GM19468 (cell line): ENCODE measurements at regions not wholly inside any gene's neighbourhood (a gene's known extent, or its start where the extent isn't known, plus 50 kb on each side); places are given as distances from the start of the nearest gene placed in this dataset.
A peak's percentile ranks its signal among the peaks of the same experiment; 100 is the strongest.
"Not testable (repeated sequence)": the region's sequence is repeated elsewhere in the genome, so short reads cannot be mapped to it uniquely, and the experiment has no call there.

Source experiments
- ATAC-seq: cut with Tn5 transposase; IDR thresholded peaks from one replicate; pipeline ENCODE4 v1.9.1; 2021; ENCODE audit warnings: mild to moderate bottlenecking, moderate library complexity, moderate number of reproducible peaks; ENCODE audit not compliant: unreplicated experiment; ENCODE audit errors: extremely low read depth

- no peak for ATAC-seq
Observed at GRCh38 chr13:24617256-24618010, 62.8 kb upstream of the ATP12A start.

DNA sequence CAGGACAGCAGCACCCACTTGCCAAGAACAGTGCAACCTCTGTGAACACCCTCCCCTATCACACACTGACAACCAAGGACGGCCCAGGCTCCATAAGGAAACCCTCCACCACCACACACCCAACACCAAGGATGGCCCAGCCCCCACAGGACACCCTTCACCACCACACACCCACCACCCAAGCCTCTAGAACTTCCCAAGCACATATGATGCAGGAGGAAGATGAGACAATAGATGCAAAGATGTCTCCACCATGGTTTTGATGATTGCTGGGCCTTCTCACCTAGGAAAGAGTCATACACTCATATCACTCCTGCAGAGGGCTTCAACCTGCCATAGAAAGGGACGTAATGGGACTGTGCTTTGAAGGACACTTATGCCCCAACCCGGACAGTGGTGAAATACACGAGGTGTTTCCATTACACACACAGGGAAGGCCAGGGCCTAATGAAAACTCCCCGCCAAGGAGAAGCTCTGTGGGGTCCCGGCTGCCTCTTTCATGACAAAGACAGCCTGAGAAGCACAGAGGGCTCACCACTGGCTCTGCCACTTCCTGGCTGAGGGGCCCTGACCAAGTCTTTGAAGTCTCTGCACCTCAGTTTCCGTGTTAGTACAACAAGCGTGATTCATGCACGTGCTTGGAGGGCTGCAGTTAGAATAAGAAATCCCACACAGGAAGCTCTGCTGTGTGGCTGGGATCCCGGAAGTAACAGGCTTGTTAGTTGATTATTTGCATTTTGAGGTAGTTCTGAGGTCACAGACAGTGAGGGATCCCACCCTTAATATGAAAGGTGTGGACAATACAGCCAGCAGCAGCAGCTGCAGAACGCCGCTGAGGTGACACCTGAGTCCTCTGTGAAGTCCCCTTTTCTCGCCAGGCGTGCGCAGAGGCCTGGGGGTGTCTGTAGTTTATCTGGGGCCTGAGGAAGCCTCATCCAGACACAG lies 61.9 kb upstream of the ATP12A start:
- ATAC-seq, result peak; percentile 66

DNA sequence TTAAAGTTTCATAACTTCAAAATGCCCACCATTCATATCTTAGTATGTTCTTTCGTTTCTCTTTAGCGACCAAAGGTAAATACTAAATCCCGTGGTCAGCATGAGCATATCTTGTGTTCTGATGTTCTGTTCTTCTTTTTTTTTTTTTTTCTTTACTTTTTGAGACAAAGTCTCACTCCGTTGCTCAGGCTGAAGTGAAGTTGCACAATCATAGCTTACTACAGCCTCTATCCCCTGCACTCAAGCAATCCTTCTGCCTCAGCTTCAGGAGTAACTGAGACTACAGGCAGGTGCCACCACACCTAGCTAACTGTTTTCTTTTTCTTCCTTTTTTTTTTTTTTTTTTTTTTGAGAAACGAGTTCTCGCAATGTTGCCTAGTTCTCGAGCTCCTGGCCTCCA lies 60.9 kb upstream of the ATP12A start:
- no peak for ATAC-seq

DNA sequence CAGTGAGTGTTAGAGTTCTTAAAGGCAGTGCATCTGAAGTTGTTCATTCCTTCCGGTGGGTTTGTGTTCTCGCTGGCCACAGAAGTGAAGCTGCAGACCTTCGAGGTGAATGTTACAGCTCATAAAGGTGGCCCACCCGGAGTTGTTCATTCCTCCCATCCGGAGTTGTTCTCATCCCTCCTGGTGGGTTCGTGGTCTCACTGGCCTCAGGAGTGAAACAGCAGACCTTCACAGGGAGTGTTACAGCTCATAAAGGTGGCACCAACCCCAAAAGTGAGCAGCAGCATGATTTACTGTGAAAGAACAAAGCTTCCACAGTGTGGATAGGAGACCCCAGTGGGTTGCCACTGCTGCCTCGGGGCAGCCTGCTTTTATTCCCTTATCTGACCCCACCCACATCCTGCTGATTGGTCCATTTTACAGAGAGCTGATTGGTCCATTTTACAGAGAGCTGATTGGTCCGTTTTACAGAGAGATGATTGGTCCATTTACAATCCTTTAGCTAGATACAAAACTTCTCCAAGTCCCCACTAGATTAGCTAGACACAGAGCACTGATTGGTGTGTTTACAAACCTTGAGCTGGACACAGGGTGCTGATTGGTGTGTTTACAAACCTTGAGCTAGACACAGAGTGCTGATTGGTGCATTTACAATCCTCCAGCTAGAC lies 57.6 kb upstream of the ATP12A start:
- ATAC-seq, result not testable (repeated sequence)

DNA sequence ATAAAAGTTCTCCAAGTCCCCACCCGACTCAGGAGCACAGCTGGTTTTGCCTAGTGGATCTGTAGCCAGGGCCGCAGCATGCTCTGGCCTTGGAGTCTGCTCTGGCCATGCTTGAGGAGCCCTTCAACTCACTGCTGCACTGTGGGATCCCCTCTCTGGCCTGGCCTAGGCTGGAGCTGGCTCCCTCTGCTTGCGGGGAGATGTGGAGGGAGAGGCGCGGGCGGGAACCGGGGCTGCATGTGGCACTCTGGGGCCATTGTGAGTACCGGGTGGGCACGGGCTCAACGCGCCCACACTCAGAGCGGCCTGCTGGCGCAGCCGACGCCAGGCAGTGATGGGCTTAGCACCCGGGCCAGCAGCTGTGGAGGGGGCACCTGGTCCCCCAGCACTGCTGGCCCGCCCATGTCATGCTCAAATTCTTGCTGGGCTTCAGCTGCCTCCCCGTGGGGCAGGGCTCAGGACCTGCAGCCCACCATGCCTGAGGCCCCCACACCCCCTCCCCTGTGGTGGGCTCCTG lies 57.0 kb upstream of the ATP12A start:
- no peak for ATAC-seq

DNA sequence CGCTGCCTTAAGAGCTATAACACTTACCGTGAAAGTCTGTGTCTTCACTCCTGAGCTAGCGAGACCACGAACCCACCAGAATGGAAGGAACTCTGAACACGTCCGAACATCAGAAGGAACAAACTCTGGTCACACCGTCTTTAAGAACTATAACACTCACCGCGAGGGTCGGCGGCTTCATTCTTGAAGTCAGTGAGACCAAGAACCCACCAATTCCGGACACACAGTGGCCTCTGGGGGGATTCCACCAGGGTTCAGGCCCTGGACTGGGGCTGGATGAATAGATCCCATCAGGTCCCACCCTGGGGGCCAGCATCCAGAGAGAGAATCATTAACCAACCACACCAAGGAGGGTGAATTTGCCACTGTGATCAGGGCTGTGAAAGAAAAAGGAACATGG lies 55.8 kb upstream of the ATP12A start:
- ATAC-seq, result no peak

GRCh38 chr13:24624801-24625231 lies 55.4 kb upstream of the ATP12A start:
- ATAC-seq, result no peak

DNA sequence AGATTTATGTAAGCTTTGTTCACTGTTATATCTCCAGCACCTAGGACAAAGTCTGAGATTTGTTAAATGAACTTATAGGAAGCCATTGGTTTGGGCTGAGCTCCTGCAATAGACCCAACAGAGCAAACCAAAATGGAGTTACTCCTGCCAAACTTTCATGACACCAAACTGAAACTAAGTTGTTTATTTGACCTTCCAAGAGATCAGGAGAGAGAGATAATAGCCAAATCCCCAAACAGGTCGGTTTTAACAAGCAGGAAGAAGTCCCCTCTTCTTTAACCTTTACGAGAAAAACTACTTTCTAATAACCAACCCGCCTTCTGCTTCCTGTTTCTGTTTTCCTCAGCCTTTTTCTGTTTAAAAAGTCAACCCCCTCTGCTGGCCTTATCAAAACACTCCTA lies 54.9 kb upstream of the ATP12A start:
- no peak for ATAC-seq

- ATAC-seq, result no peak
Observed at GRCh38 chr13:24625870-24626849, 54.0 kb upstream of the ATP12A start.

DNA sequence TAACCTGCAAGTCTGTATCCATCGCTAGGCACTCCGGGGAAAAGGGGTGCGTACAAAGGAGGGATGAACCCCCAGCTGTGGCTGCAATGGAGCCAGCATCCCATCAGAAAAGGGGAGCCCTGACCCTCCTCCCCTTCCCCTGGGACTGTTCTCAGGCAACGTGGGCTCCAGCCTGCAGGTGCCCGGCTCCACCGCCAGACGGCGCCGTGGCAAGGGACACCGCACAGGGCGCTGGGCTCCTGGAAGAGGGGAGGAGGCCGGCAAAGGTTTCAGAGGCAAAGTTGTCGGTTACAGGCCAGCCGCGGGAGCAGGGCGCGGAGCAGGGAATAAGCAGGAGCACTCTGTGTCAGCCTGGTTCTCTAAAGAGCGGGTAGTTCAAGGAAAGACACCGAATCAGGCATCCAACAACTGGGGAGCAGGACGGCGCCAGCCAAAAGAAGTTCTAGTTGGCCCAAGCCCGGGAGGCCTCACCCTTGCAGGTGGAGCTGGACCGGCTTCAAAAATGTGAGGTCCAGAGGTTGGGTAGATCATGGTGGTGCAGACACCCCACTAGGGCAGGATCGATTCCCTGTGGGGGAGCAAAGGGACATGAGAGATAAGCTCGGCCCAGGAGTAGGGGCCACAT lies 53.0 kb upstream of the ATP12A start:
- no peak for ATAC-seq

DNA sequence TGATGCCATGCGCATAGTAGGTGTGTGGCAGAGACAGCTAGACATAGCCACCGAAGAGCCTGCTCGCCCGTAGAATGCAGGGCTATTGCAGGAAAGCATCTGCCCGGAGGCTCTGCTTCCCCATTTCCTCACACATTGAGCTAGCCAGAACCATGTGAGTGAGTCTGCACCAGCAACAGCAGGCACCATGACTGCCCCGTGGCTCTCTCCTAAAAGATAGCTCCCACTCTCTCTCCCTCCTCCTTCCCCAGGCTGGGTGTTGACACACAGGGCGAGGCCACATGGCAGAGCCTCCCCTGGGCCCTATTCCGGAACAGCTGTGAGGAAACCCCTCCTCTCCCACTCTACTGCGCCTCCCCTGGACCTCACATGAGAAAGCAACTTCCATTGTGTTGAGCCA lies 52.3 kb upstream of the ATP12A start:
- no peak for ATAC-seq

DNA sequence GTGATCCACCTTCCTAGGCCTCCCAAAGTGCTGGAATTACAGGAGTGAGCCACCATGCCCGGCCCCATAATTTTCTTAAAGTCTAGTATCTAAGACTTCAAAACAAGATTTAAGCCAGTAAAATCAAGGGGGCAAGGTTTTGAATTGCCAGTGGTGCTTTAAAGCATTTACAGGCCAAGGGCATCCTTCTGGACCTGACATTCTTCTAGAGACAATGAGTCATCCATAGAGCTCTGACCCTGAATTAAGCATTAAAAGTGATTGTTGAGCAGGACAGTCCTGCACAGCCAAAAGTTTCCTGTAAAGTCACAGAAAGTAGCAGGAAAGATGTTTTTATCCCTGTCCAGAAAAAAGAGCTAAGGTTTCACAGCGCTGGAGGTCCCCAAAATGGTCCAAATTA lies 50.9 kb upstream of the ATP12A start:
- no peak for ATAC-seq

- ATAC-seq, result no peak
Observed at GRCh38 chr13:24630121-24630520, 50.1 kb upstream of the ATP12A start.
